ENCODE measurements at regions not wholly inside any gene's neighbourhood (a gene's known extent, or its start where the extent isn't known, plus 50 kb on each side); places are given as distances from the start of the nearest gene placed in this dataset.
"Not testable (repeated sequence)": the region's sequence is repeated elsewhere in the genome, so short reads cannot be mapped to it uniquely, and the experiment has no call there.

GRCh38 chr7:149595541-149595940 lies 97.9 kb upstream of the ZNF746 start:
- H3K27ac ChIP-seq (ENCODE audit: low read depth, low read length): no peak overlapping the region
- H3K36me3 ChIP-seq (ENCODE audit: control insufficient read depth, insufficient read depth, low read length): peaks cover 36% of the 10 kb centered on the region
- no peak overlapping the region for H3K4me3 ChIP-seq (ENCODE audit: low read depth, low read length)
- no peaks in the 10 kb centered on the region for H3K27me3 ChIP-seq (ENCODE audit: control insufficient read depth, insufficient read depth, low read length)
- WGBS (ENCODE audit: insufficient coverage): 76% methylated on average over 2 of the region's 2 CpGs
- no peak for DNase-seq (ENCODE audit: low read depth in 4 of 6, low spot score in 6 of 6)
- H3K4me1 ChIP-seq (ENCODE audit: control insufficient read depth, insufficient read depth, low read length): no peaks in the 10 kb centered on the region
- no peaks in the 10 kb centered on the region for H3K9me3 ChIP-seq (ENCODE audit: control insufficient read depth, insufficient read depth, low read length)

- no peak for DNase-seq (ENCODE audit: low read depth in 4 of 6, low spot score in 6 of 6)
- no peaks in the 10 kb centered on the region for H3K27me3 ChIP-seq (ENCODE audit: control insufficient read depth, insufficient read depth, low read length)
- no peak overlapping the region for H3K27ac ChIP-seq (ENCODE audit: low read depth, low read length)
- no peak overlapping the region for H3K4me3 ChIP-seq (ENCODE audit: low read depth, low read length)
- no peaks in the 10 kb centered on the region for H3K4me1 ChIP-seq (ENCODE audit: control insufficient read depth, insufficient read depth, low read length)
- WGBS (ENCODE audit: insufficient coverage): 100% methylated on average over 3 of the region's 4 CpGs
- H3K9me3 ChIP-seq (ENCODE audit: control insufficient read depth, insufficient read depth, low read length): no peaks in the 10 kb centered on the region
- peaks cover 36% of the 10 kb centered on the region for H3K36me3 ChIP-seq (ENCODE audit: control insufficient read depth, insufficient read depth, low read length)
Observed at GRCh38 chr7:149595078-149595477, 97.5 kb upstream of the ZNF746 start.

DNA sequence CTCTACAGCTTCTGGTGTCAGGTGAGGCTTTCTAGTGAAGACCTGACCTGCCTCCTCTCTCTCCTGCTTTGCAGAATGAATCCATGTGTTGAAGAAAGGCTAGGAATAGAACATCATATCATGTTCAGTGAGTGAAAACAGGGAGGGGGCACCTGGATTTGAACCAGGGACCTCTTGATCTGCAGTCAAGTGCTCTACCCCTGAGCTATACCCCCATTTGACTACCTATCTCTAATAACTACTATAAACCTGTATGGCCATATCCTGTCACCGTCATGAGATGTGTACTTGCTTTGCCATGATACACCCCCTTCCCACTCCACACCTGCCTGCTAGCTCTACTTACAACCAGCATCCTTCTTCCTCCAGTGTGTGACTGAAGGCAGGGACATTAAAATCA lies 91.3 kb upstream of the ZNF746 start:
- no peak overlapping the region for H3K4me3 ChIP-seq (ENCODE audit: low read depth, low read length)
- H3K27me3 ChIP-seq (ENCODE audit: control insufficient read depth, insufficient read depth, low read length): no peaks in the 10 kb centered on the region
- H3K4me1 ChIP-seq (ENCODE audit: control insufficient read depth, insufficient read depth, low read length): no peaks in the 10 kb centered on the region
- DNase-seq (ENCODE audit: low read depth in 4 of 6, low spot score in 6 of 6): no peak
- H3K36me3 ChIP-seq (ENCODE audit: control insufficient read depth, insufficient read depth, low read length): peaks cover 41% of the 10 kb centered on the region
- H3K27ac ChIP-seq (ENCODE audit: low read depth, low read length): no peak overlapping the region
- H3K9me3 ChIP-seq (ENCODE audit: control insufficient read depth, insufficient read depth, low read length): peaks cover 5% of the 10 kb centered on the region
- 86% methylated on average over 1 of the region's 1 CpG for WGBS (ENCODE audit: insufficient coverage)

DNA sequence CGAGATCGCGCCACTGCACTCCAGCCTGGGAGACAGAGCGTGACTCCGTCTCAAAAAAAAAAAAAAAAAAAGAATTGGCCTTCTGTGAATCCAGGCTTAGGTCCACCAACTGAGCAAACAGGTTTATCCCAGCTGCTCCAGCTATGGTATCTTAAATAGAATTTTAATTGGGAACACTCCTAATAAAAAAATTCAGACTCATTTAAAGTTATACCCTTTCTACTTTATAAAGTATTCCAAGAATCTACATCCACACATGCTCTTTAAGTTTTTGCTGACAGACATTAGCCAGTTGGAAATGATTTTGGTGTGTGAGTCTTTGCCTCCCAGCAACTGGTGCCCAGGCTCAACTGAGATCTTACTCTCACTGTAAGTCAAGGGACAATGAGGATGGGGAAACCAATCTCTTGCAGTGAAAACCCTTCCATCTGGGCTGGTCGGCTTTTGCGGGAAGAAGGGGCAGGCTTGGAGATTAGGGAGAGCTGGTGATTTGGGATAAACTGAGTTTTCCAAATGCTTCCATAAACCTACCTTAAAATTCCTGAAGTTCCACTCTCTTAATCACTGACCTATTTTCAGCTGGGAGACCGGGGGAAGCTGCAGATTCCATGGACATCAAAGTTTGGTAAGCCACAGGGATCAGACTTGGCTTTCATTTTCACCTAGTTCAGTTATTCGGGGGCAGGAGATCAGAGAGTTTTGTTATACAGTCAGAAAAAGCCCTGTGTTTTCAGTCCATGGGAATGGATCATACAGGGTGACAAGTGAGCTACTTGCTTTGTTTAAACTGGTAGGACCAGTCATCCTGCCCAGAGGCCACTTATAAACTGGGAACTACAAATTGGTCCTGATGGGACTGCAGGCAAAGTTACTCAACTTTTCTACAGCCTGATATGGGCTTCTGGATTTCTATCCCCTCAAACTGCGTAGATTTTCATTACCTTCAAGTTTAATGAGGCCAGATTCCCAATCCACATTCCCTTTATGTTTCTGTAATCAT lies 89.3 kb upstream of the ZNF746 start:
- 83% methylated on average over 6 of the region's 10 CpGs for WGBS (ENCODE audit: insufficient coverage)
- Histone ChIP-seq H3K27ac (ENCODE audit: low read depth, low read length) (no peak overlapping the region), H3K27me3 (ENCODE audit: control insufficient read depth, insufficient read depth, low read length) (no peaks in the 10 kb centered on the region), H3K4me3 (ENCODE audit: low read depth, low read length) (no peak overlapping the region), H3K9me3 (ENCODE audit: control insufficient read depth, insufficient read depth, low read length) (peaks cover 6% of the 10 kb centered on the region), H3K36me3 (ENCODE audit: control insufficient read depth, insufficient read depth, low read length) (peaks cover 40% of the 10 kb centered on the region), H3K4me1 (ENCODE audit: control insufficient read depth, insufficient read depth, low read length) (no peaks in the 10 kb centered on the region)
- DNase-seq (ENCODE audit: low read depth in 4 of 6, low spot score in 6 of 6): no peak

GRCh38 chr7:149584530-149584929 lies 86.9 kb upstream of the ZNF746 start:
- 80% methylated on average over 2 of the region's 4 CpGs for WGBS (ENCODE audit: insufficient coverage)
- peaks cover 6% of the 10 kb centered on the region for H3K9me3 ChIP-seq (ENCODE audit: control insufficient read depth, insufficient read depth, low read length)
- DNase-seq (ENCODE audit: low read depth in 4 of 6, low spot score in 6 of 6): no peak
- no peak overlapping the region for H3K27ac ChIP-seq (ENCODE audit: low read depth, low read length)
- H3K36me3 ChIP-seq (ENCODE audit: control insufficient read depth, insufficient read depth, low read length): peaks cover 37% of the 10 kb centered on the region
- no peaks in the 10 kb centered on the region for H3K4me1 ChIP-seq (ENCODE audit: control insufficient read depth, insufficient read depth, low read length)
- H3K4me3 ChIP-seq (ENCODE audit: low read depth, low read length): no peak overlapping the region
- no peaks in the 10 kb centered on the region for H3K27me3 ChIP-seq (ENCODE audit: control insufficient read depth, insufficient read depth, low read length)

GRCh38 chr7:149584009-149584408 lies 86.4 kb upstream of the ZNF746 start:
- Histone ChIP-seq H3K9me3 (ENCODE audit: control insufficient read depth, insufficient read depth, low read length) (peaks cover 7% of the 10 kb centered on the region), H3K36me3 (ENCODE audit: control insufficient read depth, insufficient read depth, low read length) (peaks cover 39% of the 10 kb centered on the region)

GRCh38 chr7:149580328-149580727 lies 82.7 kb upstream of the ZNF746 start:
- no peak overlapping the region for H3K27ac ChIP-seq (ENCODE audit: low read depth, low read length)
- WGBS (ENCODE audit: insufficient coverage): 100% methylated on average over 5 of the region's 6 CpGs
- no peak overlapping the region for H3K4me3 ChIP-seq (ENCODE audit: low read depth, low read length)
- H3K27me3 ChIP-seq (ENCODE audit: control insufficient read depth, insufficient read depth, low read length): no peaks in the 10 kb centered on the region
- H3K9me3 ChIP-seq (ENCODE audit: control insufficient read depth, insufficient read depth, low read length): peaks cover 7% of the 10 kb centered on the region
- no peak for DNase-seq (ENCODE audit: low read depth in 4 of 6, low spot score in 6 of 6)
- H3K36me3 ChIP-seq (ENCODE audit: control insufficient read depth, insufficient read depth, low read length): peaks cover 20% of the 10 kb centered on the region
- H3K4me1 ChIP-seq (ENCODE audit: control insufficient read depth, insufficient read depth, low read length): no peaks in the 10 kb centered on the region

More at GRCh38 chr7:149584009-149584408, 86.4 kb upstream of the ZNF746 start:
- WGBS (ENCODE audit: insufficient coverage): no CpG with 5 or more reads among the region's 2 CpGs
- DNase-seq (ENCODE audit: low read depth in 4 of 6, low spot score in 6 of 6): no peak
- no peaks in the 10 kb centered on the region for H3K27me3 ChIP-seq (ENCODE audit: control insufficient read depth, insufficient read depth, low read length)
- no peaks in the 10 kb centered on the region for H3K4me1 ChIP-seq (ENCODE audit: control insufficient read depth, insufficient read depth, low read length)
- H3K27ac ChIP-seq (ENCODE audit: low read depth, low read length): no peak overlapping the region
- no peak overlapping the region for H3K4me3 ChIP-seq (ENCODE audit: low read depth, low read length)

- not testable (repeated sequence) for H3K9me3 ChIP-seq (ENCODE audit: control insufficient read depth, insufficient read depth, low read length)
Observed at GRCh38 chr7:149579365-149579764, 81.8 kb upstream of the ZNF746 start.

DNA sequence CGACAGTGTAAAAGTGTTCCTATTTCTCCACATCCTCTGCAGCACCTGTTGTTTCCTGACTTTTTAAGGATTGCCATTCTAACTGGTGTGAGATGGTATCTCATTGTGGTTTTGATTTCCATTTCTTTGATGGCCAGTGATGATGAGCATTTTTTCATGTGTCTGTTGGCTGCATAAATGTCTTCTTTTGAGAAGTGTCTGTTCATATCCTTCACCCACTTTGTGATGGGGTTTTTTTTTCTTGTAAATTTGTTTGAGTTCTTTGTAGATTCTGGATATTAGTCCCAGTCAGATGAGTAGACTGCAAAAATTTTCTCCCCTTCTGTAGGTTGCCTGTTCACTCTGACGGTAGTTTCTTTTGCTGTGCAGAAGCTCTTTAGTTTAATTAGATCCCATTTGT lies 76.8 kb upstream of the ZNF746 start:
- not testable (repeated sequence) for H3K4me1 ChIP-seq (ENCODE audit: control insufficient read depth, insufficient read depth, low read length); DNase-seq (ENCODE audit: low read depth in 4 of 6, low spot score in 6 of 6); H3K27ac ChIP-seq (ENCODE audit: low read depth, low read length); H3K9me3 ChIP-seq (ENCODE audit: control insufficient read depth, insufficient read depth, low read length); H3K27me3 ChIP-seq (ENCODE audit: control insufficient read depth, insufficient read depth, low read length); H3K4me3 ChIP-seq (ENCODE audit: low read depth, low read length)
- peaks cover 10% of the 10 kb centered on the region for H3K36me3 ChIP-seq (ENCODE audit: control insufficient read depth, insufficient read depth, low read length)
- no CpG with 5 or more reads among the region's 2 CpGs for WGBS (ENCODE audit: insufficient coverage)

More at GRCh38 chr7:149579365-149579764, 81.8 kb upstream of the ZNF746 start:
- H3K27me3 ChIP-seq (ENCODE audit: control insufficient read depth, insufficient read depth, low read length); H3K4me3 ChIP-seq (ENCODE audit: low read depth, low read length); H3K4me1 ChIP-seq (ENCODE audit: control insufficient read depth, insufficient read depth, low read length); DNase-seq (ENCODE audit: low read depth in 4 of 6, low spot score in 6 of 6); H3K27ac ChIP-seq (ENCODE audit: low read depth, low read length): not testable (repeated sequence)
- H3K36me3 ChIP-seq (ENCODE audit: control insufficient read depth, insufficient read depth, low read length): peaks cover 16% of the 10 kb centered on the region
- 97% methylated on average over 16 of the region's 19 CpGs for WGBS (ENCODE audit: insufficient coverage)

DNA sequence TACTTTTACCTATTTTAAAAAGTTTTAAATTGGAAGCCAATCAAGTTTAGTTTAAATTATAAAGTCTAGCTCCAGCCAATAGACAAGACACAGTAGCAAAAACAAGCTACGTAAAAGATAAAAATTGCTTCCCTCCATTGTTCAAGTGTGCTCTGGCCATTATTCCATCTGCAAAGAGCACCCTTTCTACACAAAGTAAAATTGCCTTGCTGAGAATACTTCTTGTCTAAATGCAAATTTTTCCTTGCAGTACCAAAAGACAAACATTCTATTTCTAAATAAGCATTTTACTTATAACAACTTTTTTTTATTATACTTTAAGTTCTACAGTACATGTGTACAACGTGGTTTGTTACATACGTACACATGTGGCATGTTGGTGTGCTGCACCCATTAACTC lies 75.9 kb upstream of the ZNF746 start:
- no CpG with 5 or more reads among the region's 3 CpGs for WGBS (ENCODE audit: insufficient coverage)
- DNase-seq (ENCODE audit: low read depth in 4 of 6, low spot score in 6 of 6): no peak
- H3K4me3 ChIP-seq (ENCODE audit: low read depth, low read length): no peak overlapping the region
- no peak overlapping the region for H3K27ac ChIP-seq (ENCODE audit: low read depth, low read length)
- H3K4me1 ChIP-seq (ENCODE audit: control insufficient read depth, insufficient read depth, low read length): peaks cover 3% of the 10 kb centered on the region
- peaks cover 6% of the 10 kb centered on the region for H3K36me3 ChIP-seq (ENCODE audit: control insufficient read depth, insufficient read depth, low read length)
- peaks cover 1% of the 10 kb centered on the region for H3K9me3 ChIP-seq (ENCODE audit: control insufficient read depth, insufficient read depth, low read length)
- no peaks in the 10 kb centered on the region for H3K27me3 ChIP-seq (ENCODE audit: control insufficient read depth, insufficient read depth, low read length)

Data from spinal cord (tissue), 9 donors.